NCI-H2107 treated with DMSO at 0.1 percent for 48 hours (cell line): ENCODE measurements at regions not wholly inside any gene's neighbourhood (a gene's known extent, or its start where the extent isn't known, plus 50 kb on each side); places are given as distances from the start of the nearest gene placed in this dataset.
"Not testable (repeated sequence)": the region's sequence is repeated elsewhere in the genome, so short reads cannot be mapped to it uniquely, and the experiment has no call there.

Source experiments
- DNase-seq: peaks from one replicate; lab custom pipeline; 2025; ENCODE audit not compliant: unreplicated experiment; lab: John Stamatoyannopoulos, UW

DNA sequence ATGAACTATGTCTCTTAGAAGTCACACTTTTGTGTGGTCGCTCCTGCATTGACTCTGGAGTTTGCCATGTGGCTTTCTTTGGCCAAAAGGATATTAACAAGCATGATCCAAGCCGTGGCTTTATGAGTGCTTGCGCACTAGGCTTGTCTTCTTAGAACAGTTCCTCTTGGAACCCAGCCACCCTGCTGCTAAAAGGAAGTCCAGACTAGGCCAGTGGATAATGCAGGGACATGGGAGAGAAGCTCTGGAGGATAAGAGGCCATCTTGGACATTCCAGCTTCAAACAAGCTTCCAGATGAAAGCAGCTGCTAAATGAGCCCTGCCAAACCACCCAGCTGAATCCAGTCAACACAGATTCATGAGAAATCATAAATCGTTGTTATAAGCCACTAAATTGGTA is 346.4 kb downstream of the CDC5L start:
- no peak for DNase-seq

DNA sequence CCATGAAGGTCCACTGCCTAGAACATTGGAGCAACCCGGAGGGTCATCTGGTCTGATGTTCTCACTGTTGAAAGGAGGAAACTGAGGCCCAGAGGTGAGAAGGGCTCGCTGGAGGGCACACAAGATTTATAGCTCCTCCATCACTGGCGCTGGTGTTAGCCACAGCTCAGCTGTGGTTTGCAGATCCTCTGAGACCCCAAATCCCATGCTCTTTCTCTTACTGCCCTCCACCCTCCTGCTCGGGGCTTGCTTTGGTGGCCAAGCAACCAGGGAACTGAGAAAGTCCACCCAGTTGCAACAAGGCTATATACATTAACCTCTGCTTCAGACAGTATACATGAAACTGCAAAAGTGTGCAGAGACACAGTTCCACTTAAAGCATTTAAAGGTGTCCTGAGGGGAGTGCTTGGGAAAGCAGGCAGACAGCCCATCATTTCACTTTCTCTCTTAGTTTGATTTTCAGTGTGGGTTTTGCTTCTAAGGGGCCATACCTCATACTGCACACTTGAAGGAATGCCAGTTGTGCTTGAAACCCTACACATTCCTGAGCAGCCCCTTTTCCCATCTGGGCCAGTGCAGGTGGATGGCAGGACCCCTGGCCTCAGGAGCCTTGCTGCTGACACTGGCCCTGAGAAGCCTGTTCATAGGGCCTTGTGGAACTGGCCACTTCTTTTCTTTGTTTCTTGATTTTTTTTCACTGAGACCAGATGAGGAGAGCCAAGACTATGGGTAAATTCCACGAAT is 347.6 kb downstream of the CDC5L start:
- DNase-seq: no peak

DNA sequence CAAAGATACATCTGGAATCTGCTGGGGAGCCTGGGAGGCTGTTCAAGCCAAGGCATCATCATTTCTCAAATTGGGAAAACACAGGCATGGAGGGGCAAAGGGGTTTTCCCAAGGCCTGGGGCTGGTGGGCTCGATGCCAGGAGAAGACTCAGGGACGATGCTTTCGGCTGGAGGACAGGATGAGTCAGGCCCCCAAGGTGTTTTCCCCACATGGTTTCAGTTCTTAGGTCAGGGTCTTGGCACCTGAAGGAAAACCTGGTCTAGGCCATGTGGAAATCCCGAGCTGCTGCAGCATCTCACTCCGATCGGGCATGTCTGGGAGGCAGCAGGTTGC is 348.1 kb downstream of the CDC5L start:
- DNase-seq: no peak

DNA sequence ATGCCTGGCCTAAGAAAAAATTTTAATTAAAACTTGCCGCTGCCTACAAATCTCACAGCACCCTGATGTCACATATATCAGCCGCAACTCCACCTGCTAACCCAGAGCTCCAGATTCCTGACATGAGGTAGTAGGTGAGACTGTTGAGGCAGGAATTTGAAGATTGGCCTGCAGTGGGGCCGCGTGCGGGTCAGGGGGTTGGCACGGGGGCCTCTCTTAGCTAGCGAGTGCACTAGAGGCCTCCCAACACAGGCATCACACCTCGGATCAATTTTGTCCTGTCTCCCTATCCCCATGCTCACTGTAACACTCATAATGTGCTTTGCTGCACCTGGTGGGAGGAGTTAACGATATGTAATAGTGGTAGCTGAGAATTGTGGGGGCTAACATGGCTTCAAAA is 349.8 kb downstream of the CDC5L start:
- no peak for DNase-seq

DNA sequence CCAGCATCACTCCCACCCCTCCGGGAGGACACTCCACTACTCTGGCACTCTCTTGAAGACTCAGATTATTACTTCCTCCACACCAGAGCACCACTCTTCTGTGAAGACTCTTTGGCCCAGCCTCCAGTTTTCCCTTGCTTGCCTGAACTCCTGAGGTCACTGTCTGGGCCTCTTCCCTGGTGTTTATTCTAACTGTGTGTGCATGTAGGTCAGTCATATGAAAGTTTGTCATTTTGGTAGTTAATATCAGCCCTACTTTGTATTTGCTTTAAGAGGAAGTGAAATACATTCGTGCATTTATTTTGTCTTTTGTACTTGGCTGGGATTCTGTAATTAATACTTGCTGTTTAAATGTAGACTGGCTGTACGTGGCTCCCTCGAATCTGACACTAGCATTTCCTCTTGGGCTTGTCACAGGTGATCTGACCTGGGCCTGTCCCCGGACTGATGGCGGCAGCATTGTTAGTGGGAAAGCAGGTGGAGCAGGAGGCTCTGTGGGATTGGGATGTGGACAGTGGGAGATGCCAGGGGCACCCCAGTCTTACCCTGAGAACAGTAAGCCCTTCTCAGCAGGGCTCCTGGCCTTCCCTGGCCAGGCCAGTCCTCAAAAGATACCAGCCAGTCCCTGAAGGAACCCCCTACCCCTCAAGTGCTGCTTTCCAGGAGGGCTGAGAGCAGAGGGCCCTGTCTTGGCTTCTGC is 350.5 kb downstream of the CDC5L start:
- no peak for DNase-seq

DNA sequence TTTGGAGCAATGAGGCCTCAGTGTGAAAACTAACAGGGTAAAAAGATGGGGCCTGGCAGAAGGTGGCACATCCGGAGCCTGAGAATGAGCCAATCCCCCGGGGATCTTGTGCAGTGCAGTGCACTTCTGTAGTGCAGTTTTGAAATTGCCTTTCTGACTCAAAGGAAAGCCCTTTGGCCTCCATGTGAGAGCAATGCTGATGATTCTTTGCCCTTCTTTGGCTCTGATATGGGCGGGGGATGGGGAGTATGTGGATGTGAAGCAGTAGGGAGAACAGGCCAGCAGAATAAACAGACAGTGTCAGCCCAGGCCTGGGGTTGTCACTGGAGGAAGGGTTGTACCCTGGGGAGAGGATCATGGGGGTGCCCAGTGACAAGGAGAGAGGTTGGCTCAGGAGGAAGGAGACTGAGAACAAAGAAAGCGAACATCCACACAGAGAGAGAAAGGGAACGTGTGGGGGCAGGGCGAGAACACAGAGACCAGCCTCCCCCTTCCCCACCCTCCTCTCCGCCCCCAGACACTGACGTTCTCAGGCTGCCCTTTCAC is 351.2 kb downstream of the CDC5L start:
- DNase-seq: no peak

DNA sequence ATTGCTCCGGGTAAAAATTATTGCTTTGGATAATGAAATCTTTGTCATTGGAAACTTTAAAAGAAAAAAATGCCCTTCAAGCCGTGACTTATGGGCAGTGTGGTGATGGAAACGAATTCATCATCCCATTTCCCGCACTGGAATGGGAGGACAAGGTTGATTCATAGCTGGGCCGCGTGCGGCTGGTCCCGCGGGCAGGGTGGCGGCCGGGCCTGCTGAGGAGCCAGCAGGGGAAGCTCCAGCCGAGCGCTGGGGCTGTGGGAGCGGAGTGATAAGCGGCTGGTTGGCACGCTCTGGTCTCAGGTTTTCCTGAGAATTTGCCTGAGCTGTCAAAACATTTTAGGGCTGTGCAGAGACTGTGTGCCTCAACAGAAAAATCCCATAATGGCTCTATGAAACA is 351.7 kb downstream of the CDC5L start:
- no peak for DNase-seq

DNA sequence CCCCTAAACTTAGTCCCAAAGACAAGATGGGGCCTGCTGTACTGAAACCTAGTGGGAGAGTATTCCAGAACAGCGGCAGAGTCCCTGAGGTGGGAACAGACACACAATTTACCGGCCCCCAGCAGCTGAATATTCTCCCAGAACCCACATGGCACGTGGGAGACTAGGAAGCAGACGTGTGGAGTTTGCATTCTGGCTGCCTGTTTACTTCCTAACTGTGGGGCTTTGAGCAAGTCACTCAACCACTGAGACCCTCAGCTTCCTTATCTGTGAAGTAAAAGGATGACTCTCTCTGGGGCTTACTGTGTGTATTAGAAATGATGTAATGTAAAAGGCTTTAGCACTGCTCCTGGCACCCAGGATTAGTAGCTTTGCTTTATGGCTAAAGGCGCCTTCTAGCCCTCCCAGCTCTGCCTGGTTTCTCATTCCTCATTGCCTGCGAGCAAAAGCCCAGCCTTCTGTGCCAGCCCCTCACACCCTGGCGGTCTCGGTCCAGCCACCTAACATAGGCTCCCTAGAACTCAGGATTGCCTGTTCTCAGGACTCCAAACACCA is 353.1 kb downstream of the CDC5L start:
- DNase-seq: no peak

DNA sequence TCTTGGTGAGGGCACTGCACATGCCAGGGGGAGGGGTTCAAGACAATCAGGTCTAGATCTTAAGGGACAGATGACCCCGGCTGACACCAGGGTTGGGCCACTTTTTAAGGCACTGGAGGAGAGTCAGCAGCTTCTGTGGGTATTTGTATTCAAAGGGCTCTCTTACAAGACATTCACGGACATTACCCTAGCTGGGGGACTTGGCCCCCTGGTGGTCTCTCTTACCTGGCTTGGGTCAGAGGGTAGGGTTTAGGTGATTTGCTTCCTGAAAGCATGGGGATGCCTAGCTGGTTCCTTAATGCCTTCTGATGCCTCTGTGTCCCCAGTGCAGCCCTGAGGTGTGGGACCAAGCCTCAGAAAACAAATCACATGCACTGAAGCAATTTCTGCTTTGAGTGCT is 354.7 kb downstream of the CDC5L start:
- DNase-seq: no peak

DNA sequence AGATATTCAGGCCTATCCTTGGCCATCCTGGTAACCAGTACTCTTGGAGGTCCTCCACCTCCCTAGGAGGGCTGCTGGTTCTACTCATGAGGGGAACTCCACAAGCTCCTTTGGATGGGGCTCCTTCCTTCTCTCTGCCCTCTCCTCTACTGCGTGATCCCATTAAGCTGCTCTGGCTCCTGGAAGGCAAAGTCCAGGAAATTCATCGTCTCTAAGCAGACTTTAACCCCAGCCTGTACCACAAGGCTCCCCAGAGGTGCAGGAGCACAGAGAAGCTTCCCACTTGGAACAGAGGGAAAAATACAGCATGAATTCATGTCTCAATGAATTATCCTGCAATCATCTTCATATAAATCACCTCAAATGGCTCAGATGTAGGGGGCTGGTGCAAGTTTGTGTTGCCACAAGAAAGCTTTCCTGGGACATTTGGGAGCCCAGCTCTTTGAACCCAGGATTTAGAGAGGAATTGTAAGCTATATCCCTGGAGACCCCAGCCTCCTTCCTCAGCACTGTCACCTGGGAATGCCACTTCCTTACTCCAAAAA is 355.4 kb downstream of the CDC5L start:
- DNase-seq: no peak

DNA sequence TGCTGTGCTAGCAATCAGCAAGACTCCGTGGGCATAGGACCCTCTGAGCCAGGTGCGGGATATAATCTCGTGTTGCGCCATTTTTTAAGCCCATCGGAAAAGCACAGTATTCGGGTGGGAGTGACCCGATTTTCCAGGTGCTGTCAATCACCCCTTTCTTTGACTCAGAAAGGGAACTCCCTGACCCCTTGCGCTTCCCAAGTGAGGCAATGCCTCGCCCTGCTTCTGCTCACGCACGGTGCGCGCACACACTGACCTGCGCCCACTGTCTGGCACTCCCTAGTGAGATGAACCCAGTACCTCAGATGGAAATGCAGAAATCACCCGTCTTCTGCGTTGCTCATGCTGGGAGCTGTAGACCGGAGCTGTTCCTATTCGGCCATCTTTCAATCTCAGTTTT is 372.6 kb downstream of the CDC5L start:
- DNase-seq: not testable (repeated sequence)

DNA sequence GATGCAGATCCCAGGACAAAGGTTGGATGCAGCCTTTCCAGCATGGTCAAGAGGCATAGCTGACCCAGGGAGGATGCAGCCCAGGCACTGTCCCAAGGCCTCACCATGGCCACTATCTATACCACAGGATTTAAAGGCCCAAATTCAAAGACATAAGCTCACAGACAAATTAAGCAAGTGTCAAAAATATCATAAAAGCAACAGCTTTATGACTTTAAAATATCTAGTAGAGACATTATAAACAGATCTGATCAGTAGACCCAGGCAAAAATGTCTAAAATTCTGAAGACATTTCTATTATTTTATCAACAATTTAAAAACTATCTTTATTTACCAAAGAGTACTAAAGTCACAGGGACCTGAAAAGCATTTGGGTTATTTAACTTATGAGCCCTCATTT is 373.5 kb downstream of the CDC5L start:
- no peak for DNase-seq

DNA sequence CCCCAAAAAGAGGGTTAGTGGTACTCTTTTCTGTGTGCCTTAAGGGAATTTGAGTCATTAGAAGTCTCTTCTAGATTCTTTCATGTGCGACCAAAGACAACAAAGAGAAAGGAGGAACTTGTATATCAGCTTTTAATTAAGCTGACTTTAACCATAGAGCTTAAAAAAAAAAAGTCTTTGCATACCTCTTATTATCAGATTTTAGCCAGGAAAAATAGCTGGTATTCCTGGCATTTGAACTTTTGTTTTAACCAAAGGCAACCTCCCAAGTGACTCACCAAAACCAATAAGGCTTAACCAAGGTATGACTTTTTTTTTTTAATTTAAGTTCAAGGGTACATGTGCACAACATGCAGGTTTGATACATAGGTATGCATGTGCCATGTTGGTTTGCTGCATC is 375.0 kb downstream of the CDC5L start:
- no peak for DNase-seq

DNA sequence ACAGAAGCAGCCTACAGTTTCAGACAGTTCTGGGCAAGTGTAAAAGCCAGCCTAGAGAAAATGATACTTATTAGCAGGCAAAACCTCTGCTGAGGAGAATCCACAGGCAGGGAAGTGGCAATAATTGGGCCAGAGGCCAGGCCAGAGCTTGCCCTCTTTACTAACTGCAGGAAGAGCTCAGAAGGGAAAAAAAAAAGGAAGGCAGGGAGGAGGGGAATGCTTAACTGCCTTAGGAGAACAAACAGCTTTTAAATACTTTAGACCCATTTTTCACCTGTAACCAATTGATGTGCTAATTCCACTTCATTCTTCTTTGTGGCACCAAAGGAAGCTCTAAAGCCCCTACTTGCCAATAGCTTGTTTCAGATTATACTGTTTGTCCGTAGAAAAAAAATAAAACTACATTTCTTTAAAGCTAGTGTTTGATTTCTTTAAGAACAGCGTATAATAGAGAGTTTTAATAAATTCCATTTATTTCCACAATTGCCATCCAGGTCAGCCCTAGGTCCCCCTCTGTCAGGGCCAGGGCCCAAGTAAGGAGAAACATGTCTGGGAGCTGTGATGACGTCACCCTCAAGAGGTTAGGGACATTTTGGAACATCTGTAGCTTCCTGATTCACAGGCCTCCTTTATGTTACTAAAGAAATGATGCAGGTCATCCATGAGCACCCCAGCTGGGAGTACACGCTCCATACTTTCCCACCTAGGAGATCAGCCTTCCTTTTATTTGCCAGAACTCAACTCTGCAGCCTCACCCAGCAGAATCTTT is 384.3 kb downstream of the CDC5L start:
- DNase-seq: no peak

DNA sequence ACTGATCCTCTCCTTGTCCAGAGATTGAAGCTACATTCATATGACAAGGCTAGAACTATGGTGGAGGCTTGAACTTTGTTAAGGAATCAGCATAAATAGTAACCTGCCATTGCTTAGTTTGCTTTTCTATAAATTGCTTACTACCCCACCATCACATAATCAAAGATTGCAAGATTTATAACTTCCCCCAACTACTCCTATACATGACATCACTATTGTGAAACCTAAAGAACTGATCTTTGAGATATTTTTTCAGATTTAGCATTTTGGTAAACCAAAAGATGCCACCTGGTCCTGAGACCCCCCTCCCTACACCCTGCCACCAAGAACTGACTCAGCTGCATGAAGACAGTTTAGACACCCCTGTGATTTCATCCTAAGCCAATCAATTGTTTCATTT is 385.3 kb downstream of the CDC5L start:
- no peak for DNase-seq

DNA sequence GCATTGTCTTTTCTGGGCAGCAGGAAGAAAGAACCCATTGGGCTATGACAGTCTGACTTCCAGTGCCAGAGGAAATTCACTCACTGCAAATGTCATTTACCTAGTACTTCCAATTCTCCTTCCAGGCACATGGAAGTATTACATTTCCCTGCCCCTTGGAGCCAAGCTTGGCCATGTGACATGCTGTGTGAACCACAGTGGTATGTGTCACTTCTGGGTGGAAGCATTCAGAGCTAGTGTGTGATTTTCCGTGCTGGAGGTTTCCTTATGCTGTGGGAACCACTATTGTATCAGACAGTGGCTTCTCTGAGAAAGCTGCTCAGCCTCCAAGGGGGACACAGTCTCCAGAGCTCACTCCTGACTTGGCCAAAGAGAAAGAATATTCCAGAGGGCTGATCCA is 387.6 kb downstream of the CDC5L start:
- no peak for DNase-seq

DNA sequence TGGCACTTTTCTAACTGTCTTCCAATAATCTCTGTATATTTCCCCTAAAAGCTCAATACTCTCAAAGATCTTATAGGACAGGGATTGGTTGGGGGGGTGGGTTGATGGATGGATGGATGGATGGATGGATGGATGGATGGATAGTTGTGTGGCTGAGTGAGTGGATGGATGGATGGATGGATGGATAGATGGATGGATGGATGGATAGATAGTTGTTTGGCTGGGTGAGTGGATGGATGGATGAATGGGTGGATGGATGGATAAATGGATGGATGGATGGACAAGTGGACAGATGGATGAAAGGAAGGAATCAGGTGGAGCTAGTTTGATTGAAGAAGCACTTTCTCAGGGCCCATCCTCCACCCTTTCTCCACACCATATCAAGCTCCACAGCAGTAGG is 388.8 kb downstream of the CDC5L start:
- no peak for DNase-seq

DNA sequence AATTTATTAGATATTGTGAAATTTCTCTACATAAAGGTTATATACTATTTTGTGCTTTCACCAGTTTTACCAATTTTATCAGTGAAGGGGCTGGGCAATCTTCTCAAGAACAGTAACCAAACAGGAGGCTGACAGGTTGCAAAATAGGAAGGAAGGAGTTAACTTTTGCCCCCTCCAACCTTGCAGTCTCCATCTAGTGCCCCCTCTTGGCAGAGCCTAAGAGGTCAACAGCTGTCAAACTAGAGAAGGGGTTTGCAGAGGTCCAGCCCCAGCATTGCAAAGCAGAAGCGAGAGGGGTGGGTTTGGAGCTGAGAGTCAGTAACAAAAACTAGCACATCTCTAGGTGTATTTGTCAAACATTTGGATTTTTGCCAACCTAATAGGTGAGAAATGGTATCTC is 391.0 kb downstream of the CDC5L start:
- DNase-seq: no peak
